GM12873 (cell line): ENCODE measurements at regions not wholly inside any gene's neighbourhood (a gene's known extent, or its start where the extent isn't known, plus 50 kb on each side); places are given as distances from the start of the nearest gene placed in this dataset.

Experiments used
- TF ChIP-seq, protein P1 (sequence below): IDR thresholded peaks from 2 replicates; pipeline ENCODE4 v1.5.1; 2012; ENCODE audit warnings: low read depth, mild to moderate bottlenecking, moderate library complexity, low read length, control low read depth; ENCODE audit not compliant: insufficient read depth; ENCODE audit errors: missing control alignments

DNA sequence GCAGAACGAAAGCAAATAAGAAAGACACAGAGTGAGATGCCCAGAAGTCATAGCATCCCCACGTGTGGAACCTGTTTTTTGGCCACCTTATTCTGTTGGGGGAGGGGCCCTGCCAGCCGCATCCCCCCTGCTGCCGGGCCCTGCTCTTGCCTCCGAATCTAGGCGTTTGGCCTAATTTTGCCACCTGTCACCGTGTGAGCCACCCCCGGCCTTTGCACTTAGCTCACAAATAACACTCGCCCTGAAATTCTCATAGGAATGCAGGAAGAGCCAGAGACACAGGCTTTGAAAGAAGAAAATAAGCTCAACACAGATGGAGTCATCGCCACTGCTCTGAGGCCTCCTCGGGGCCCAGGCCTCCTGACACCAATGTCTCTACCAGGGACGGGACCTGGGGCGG lies 522.6 kb upstream of the SALL3 start:
- TF ChIP-seq, protein P1, sequence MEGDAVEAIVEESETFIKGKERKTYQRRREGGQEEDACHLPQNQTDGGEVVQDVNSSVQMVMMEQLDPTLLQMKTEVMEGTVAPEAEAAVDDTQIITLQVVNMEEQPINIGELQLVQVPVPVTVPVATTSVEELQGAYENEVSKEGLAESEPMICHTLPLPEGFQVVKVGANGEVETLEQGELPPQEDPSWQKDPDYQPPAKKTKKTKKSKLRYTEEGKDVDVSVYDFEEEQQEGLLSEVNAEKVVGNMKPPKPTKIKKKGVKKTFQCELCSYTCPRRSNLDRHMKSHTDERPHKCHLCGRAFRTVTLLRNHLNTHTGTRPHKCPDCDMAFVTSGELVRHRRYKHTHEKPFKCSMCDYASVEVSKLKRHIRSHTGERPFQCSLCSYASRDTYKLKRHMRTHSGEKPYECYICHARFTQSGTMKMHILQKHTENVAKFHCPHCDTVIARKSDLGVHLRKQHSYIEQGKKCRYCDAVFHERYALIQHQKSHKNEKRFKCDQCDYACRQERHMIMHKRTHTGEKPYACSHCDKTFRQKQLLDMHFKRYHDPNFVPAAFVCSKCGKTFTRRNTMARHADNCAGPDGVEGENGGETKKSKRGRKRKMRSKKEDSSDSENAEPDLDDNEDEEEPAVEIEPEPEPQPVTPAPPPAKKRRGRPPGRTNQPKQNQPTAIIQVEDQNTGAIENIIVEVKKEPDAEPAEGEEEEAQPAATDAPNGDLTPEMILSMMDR = no peak

DNA sequence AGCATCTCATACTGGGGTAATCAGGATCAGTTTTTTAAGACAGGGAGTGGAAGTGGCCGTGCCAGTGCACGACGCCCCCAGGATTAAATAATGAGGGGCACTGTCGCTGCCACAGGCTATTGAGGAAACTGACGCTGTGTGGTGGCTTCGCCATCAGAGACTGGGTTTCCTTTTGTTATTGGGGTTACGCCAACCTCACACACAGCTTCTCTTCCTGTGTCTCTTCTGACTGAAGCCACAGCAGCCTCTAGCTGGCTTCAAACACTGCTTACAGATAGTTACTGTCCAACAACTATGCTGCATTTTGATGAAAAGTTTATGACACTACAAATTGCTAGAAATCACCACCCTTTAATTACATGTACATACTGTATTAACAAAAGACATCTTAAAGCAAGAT lies 521.9 kb upstream of the SALL3 start:
- TF ChIP-seq, protein P1 = no peak

DNA sequence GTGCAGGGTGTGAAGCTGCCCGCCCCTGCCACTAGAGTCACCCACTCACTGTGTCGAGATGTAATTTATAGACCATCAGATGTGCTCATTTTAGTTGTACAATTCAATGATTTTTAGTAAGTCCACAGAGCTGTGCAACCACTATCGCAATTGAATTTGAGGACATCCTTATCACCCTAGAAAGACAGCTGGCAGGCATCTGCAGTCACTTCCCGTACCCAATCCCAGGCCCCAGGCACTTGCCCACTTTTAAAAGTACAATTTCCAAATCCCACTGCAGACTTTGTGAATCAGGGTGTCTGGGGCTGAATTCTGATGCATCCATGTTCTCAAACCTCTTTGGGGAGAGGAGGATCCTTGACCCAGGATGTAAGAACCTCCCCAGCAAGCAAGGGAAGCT lies 521.3 kb upstream of the SALL3 start:
- TF ChIP-seq, protein P1 = no peak

DNA sequence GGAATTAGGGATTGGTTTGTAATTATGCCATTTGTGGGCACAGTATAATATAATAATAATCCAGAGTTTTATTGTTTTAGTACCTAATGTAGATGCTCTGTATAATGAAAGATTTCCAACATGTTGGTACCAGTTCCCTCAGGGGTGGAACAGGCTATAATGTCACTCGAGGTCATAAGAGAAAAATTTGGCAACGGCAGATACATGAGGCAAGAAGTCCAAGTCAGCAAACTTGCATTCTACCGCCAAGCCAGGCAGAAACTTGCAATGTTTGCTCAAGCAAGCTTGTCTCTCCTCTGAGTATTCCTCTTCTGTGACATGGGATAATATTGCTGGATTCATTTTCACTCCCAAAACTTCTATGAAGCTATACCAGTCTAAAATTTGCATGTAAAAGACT lies 520.0 kb upstream of the SALL3 start:
- TF ChIP-seq, protein P1 = no peak

DNA sequence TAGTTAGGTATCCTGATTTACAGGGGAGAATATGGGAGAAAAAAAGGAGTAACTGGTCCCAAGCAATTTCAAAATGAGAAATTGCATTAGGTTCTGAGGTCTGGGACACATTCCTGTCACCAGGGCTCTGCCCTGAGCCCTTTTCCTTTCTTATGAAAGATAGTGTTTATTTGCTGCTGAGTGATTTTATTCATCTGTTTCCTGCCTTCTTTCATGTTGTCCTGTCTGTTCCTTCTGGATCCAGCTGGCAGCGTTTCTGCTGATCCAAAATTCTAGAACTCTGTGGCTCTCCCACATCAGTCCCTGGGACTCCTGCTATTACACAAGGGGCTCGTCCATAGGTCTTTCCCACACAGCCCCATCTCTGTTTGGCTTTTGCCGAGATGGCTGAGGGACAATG lies 519.1 kb upstream of the SALL3 start:
- TF ChIP-seq, protein P1 = no peak

DNA sequence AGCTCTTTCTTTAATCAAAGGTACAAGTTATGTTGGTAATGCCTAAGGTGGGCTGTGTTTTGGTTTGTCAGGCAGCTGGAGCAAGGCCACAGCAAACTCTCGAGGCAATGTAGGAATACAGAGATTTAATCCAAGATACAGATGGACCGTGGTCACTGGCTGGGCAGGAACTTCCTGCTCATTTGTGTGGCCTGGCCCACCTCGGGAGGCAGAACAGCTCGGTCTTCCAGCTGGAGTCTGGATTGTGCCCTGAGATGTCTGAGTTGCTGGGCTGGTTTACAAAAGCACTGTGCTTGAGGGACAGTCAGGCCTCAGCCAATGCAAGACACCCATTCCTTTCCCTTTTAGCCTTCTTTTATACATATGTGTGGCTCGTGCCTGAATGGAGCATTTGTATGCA lies 506.1 kb upstream of the SALL3 start:
- TF ChIP-seq, protein P1 = no peak

DNA sequence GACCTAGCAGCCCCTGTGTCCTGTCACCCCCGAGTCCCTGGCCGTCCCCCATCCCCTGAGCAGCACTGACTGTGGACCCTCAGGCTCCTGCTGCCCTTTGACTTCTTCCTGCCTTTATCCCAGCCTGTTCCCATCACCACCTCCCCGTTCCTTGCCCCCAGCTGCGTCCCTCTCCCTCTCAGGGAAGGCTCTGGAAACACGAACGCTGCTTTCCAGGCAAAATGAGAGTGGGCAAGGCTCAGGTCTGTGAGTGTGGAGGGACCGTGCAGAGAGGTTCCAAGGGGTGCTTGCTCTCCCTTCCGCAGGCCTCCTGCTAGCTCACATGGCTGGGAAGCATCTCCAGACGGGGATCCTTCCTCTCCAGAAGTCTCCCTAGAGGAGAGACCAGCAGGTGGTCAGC lies 501.8 kb upstream of the SALL3 start:
- TF ChIP-seq, protein P1 = no peak
